ENCODE measurements at regions not wholly inside any gene's neighbourhood (a gene's known extent, or its start where the extent isn't known, plus 50 kb on each side); places are given as distances from the start of the nearest gene placed in this dataset.

DNA sequence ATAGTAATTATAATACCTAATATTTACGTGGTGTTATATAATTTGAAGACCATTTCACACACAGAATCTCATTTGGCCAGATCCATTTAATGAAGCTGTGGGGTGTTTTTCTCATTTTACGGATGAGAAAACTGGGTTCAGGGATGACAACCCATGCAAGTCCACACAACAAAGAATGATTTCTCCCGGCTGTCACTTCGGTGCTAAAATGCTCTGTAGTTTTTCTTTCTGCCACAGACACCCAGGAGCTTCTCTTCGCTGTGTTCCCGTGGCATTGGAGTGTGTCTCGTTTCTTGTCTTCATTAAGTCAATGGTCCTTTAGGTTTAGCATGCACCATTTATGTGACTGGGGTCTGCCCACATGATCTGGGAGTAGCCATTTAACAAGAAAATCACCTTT lies 308.5 kb downstream of the ENC1 start:
- Histone ChIP-seq H3K4me3 (no peak overlapping the region), H3K27me3 (no peaks in the 10 kb centered on the region), H3K4me1 (no peaks in the 10 kb centered on the region), H3K36me3 (no peaks in the 10 kb centered on the region), H3K9me3 (peaks cover 0 to under 1% (median 0%) of the 10 kb centered on the region in 12 donors), H3K27ac (no peak overlapping the region)
- WGBS, 4 donors: 95 to 97% (median 96%) methylated on average over 7 of the region's 7 CpGs
- ATAC-seq (no peak), DNase-seq (no peak)
- TF ChIP-seq, protein P1, sequence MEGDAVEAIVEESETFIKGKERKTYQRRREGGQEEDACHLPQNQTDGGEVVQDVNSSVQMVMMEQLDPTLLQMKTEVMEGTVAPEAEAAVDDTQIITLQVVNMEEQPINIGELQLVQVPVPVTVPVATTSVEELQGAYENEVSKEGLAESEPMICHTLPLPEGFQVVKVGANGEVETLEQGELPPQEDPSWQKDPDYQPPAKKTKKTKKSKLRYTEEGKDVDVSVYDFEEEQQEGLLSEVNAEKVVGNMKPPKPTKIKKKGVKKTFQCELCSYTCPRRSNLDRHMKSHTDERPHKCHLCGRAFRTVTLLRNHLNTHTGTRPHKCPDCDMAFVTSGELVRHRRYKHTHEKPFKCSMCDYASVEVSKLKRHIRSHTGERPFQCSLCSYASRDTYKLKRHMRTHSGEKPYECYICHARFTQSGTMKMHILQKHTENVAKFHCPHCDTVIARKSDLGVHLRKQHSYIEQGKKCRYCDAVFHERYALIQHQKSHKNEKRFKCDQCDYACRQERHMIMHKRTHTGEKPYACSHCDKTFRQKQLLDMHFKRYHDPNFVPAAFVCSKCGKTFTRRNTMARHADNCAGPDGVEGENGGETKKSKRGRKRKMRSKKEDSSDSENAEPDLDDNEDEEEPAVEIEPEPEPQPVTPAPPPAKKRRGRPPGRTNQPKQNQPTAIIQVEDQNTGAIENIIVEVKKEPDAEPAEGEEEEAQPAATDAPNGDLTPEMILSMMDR (IDR thresholded peaks at IDR 0.05): no peak
- TF ChIP-seq POLR2A (IDR thresholded peaks at IDR 0.05): no peak
- intact Hi-C loops (cut with DNase I): no loop called here

DNA sequence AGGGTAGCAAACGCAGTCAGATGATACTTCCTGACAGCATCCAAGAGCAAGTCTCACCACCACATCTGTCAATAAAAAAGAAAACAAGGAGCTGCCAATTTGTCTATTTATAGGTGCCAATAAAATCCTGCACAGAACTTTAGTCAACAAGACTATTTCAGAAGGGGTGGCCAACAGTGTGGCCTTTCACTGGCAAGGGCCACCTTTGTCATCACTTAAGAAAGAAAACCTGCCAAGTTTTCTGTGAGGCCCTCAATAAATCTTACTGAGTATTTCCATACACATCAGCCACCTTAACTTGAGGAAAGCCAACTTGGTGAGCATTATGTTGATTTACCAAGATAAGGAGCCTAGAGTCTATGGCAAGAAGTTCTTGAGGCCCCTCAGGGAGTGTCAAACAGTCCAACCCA lies 312.3 kb downstream of the ENC1 start:
- Histone ChIP-seq H3K36me3 (no peaks in the 10 kb centered on the region), H3K27me3 (no peaks in the 10 kb centered on the region), H3K9me3 (no peaks in the 10 kb centered on the region), H3K27ac (no peak overlapping the region), H3K4me1 (no peaks in the 10 kb centered on the region), H3K4me3 (no peak overlapping the region)
- no peak for ATAC-seq
- TF ChIP-seq POLR2A (IDR thresholded peaks at IDR 0.05): no peak
- TF ChIP-seq, protein P1 (IDR thresholded peaks at IDR 0.05): no peak
- intact Hi-C loops (cut with DNase I): no loop called here
- WGBS, 4 donors: 92 to 97% (median 95%) methylated on average over 1 of the region's 1 CpG
- DNase-seq: no peak

GRCh38 chr5:74327339-74327685 lies 313.2 kb downstream of the ENC1 start:
- DNase-seq (no peak), ATAC-seq (no peak)
- TF ChIP-seq, protein P1 (IDR thresholded peaks at IDR 0.05): no peak
- no peak for TF ChIP-seq POLR2A (IDR thresholded peaks at IDR 0.05)
- 85 to 96% (median 92%) methylated on average over 2 of the region's 2 CpGs for WGBS, 4 donors
- no peak overlapping the region for H3K4me3 ChIP-seq
- no peaks in the 10 kb centered on the region for H3K9me3 ChIP-seq
- no peaks in the 10 kb centered on the region for H3K36me3 ChIP-seq
- peaks cover 0 to 2% (median 0%) of the 10 kb centered on the region in 9 donors for H3K27me3 ChIP-seq
- H3K4me1 ChIP-seq: no peaks in the 10 kb centered on the region
- intact Hi-C loops (cut with DNase I): no loop called here
- no peak overlapping the region for H3K27ac ChIP-seq

DNA sequence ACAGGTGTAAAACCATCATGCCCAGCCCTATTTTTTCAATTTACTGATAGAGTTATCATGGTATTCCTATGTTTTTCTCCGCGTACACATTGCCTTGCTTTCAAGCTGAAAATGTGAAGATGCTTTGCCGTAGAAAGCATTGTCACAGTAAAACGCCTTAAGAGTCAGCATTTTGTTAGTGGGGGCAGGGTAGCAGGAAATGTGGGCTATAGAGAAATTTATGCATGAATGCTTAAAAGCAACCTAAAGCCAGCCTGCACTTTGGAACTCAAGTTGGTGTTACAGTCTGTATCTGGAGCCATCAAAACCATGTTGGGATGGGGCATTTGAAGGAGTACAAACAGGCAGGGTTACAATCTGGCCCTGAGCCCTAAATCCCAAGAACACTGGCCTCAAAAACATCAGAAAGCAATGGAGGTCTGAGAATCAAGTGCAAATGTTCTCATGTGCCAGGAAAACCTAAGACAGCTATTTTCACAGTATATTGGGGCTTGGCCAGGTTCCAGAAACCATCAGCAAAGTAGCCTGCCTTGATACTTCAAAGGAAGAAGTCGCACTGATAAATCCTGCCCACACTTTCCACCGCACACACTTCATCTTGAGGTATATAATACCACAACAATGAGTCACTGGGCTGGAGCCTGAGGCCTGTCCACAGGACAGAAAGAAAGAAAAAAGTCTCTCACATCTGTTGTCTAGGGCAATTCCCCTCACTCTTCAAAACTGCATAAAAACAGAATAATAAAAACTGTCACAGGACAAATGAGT lies 313.8 kb downstream of the ENC1 start:
- H3K27me3 ChIP-seq: peaks cover 0 to 2% (median 0%) of the 10 kb centered on the region in 9 donors
- DNase-seq (no peak), ATAC-seq (no peak)
- no peaks in the 10 kb centered on the region for H3K9me3 ChIP-seq
- no peak overlapping the region for H3K4me3 ChIP-seq
- 73 to 88% (median 80%) methylated on average over 6 of the region's 6 CpGs for WGBS, 4 donors
- intact Hi-C loops (cut with DNase I): no loop called here
- H3K36me3 ChIP-seq: no peaks in the 10 kb centered on the region
- no peak overlapping the region for H3K27ac ChIP-seq
- H3K4me1 ChIP-seq: no peaks in the 10 kb centered on the region
- no peak for TF ChIP-seq POLR2A (IDR thresholded peaks at IDR 0.05)
- TF ChIP-seq, protein P1 (IDR thresholded peaks at IDR 0.05): no peak
